Liver (tissue), 3 donors: ENCODE measurements at regions not wholly inside any gene's neighbourhood (a gene's known extent, or its start where the extent isn't known, plus 50 kb on each side); places are given as distances from the start of the nearest gene placed in this dataset.

Source experiments
- ATF3 ChIP-seq: IDR thresholded peaks from 2 replicates; pipeline ENCODE4 v1.6.1; 2016; ENCODE audit warnings: antibody characterized with exemption
- CTCF ChIP-seq: fragments of 150-350 bp; IDR thresholded peaks from 2 replicates; pipeline ENCODE4 v1.5.1; 2017; ENCODE audit warnings: improper control_type of control experiment, low read depth, low read length; ENCODE audit not compliant: missing input control
- GABPA ChIP-seq, 2 donors: IDR thresholded peaks in 1 of 2; conservative IDR thresholded peaks in 1 of 2; 2 replicates each; pipeline ENCODE4 v1.6.1; 2016; ENCODE audit warnings: antibody characterized with exemption in 2 of 2, mild to moderate bottlenecking in 1 of 2, moderate library complexity in 1 of 2
- JUND ChIP-seq, 2 donors: IDR thresholded peaks; 2 replicates each; pipeline ENCODE4 v1.6.1; 2016; ENCODE audit warnings: antibody characterized with exemption in 2 of 2
- MAX ChIP-seq: IDR thresholded peaks from 2 replicates; pipeline ENCODE4 v1.6.1; 2016; ENCODE audit warnings: antibody characterized with exemption
- RAD21 ChIP-seq, 2 donors: IDR thresholded peaks; 2 replicates each; pipeline ENCODE4 v1.6.1; 2016; ENCODE audit warnings: antibody characterized with exemption in 2 of 2, mild to moderate bottlenecking in 2 of 2
- REST ChIP-seq: IDR thresholded peaks from 2 replicates; pipeline ENCODE4 v1.6.1; 2016; ENCODE audit warnings: antibody characterized with exemption, mild to moderate bottlenecking
- SP1 ChIP-seq: IDR thresholded peaks from 2 replicates; pipeline ENCODE4 v1.6.1; 2018; ENCODE audit warnings: antibody characterized with exemption, mild to moderate bottlenecking
- TAF1 ChIP-seq: conservative IDR thresholded peaks from 2 replicates; pipeline ENCODE4 v1.6.1; 2016; ENCODE audit warnings: antibody characterized with exemption, mild to moderate bottlenecking
- ZBTB33 ChIP-seq: IDR thresholded peaks from 2 replicates; pipeline ENCODE4 v1.6.1; 2016; ENCODE audit warnings: antibody characterized with exemption
- donor health status: healthy.
- donor health status: healthy.

- TF ChIP-seq ZBTB33 (no peak), CTCF (no peak), ATF3 (no peak), RAD21 (IDR thresholded peaks at IDR 0.05) (no peak), SP1 (no peak), TAF1 (no peak), GABPA (IDR thresholded peaks at IDR 0.05 in 1 of 2, conservative IDR thresholded peaks at IDR 0.05 in 1 of 2) (no peak), MAX (no peak), REST (no peak), JUND (IDR thresholded peaks at IDR 0.05) (no peak)
Measured at GRCh38 chr4:180589575-180589974, 1653.6 kb upstream of the TENM3 start.
